Lung (tissue), 11 donors: ENCODE measurements at regions not wholly inside any gene's neighbourhood (a gene's known extent, or its start where the extent isn't known, plus 50 kb on each side); places are given as distances from the start of the nearest gene placed in this dataset.

Experiments used
- ATAC-seq: fragments of 200-7000 bp; cut with Tn5 transposase; one replicate; pipeline ENCODE4 v1.9.1; 2020; ENCODE audit warnings: moderate number of reproducible peaks; ENCODE audit not compliant: insufficient read depth, low FRiP score
- DNase-seq, 3 donors: peaks; one replicate each; pipeline ENCODE4 v3.0.0-alpha.2; 2013 to 2017
- H3K27ac ChIP-seq, 2 donors: one replicate each; pipeline ENCODE4 v1.5.1; 2013; ENCODE audit warnings: mild to moderate bottlenecking in 2 of 2, moderate library complexity in 2 of 2, control low read depth in 1 of 2, inconsistent platforms in 1 of 2, low read depth in 1 of 2, low read length in 1 of 2
- H3K27me3 ChIP-seq, 3 donors: one replicate each; pipeline ENCODE4 v1.5.1; 2013; ENCODE audit warnings: low read length in 2 of 3; ENCODE audit not compliant: control insufficient read depth in 3 of 3, insufficient read depth in 3 of 3
- H3K36me3 ChIP-seq, 4 donors: one replicate each; pipeline ENCODE4 v1.5.1; 2013; ENCODE audit warnings: low read length in 4 of 4, mild to moderate bottlenecking in 1 of 4, moderate library complexity in 1 of 4; ENCODE audit not compliant: control insufficient read depth in 4 of 4, insufficient read depth in 4 of 4
- H3K4me1 ChIP-seq, 5 donors: one replicate each; pipeline ENCODE4 v1.5.1; 2013; ENCODE audit warnings: low read length in 5 of 5, mild to moderate bottlenecking in 2 of 5, moderate library complexity in 1 of 5; ENCODE audit not compliant: control insufficient read depth in 5 of 5, insufficient read depth in 5 of 5
- H3K4me3 ChIP-seq: one replicate; pipeline ENCODE4 v1.5.1; 2013; ENCODE audit warnings: mild to moderate bottlenecking, control low read depth, moderate library complexity
- H3K9ac ChIP-seq, 2 donors: one replicate each; pipeline ENCODE4 v1.5.1; 2013; ENCODE audit warnings: low read length in 2 of 2, control low read depth in 1 of 2; ENCODE audit not compliant: insufficient read depth in 1 of 2
- H3K9me3 ChIP-seq, 4 donors: one replicate each; pipeline ENCODE4 v1.5.1; 2013; ENCODE audit warnings: low read length in 3 of 4, mild to moderate bottlenecking in 1 of 4, moderate library complexity in 1 of 4; ENCODE audit not compliant: control insufficient read depth in 4 of 4, insufficient read depth in 3 of 4
- WGBS, 2 donors: extraction: QIAGEN DNeasy Blood & Tissue Kit; methylation state at CpG; one replicate each; pipeline ENCODE4 v1.1.7; 2013; 5-methylcytosine and 5-hydroxymethylcytosine counted together
- TF ChIP-seq, protein P1 (sequence below): IDR thresholded peaks from 2 replicates; pipeline ENCODE4 v1.5.1; 2012; ENCODE audit warnings: mild to moderate bottlenecking; ENCODE audit errors: control extremely low read depth, extremely low read depth
- donor health status: control.
- donor health status: control.
- donor health status: Bipolar disorder and iron deficiency.
- donor health status: healthy.
- donor health status: DM: yes; HTN: yes; CAD: no.

DNA sequence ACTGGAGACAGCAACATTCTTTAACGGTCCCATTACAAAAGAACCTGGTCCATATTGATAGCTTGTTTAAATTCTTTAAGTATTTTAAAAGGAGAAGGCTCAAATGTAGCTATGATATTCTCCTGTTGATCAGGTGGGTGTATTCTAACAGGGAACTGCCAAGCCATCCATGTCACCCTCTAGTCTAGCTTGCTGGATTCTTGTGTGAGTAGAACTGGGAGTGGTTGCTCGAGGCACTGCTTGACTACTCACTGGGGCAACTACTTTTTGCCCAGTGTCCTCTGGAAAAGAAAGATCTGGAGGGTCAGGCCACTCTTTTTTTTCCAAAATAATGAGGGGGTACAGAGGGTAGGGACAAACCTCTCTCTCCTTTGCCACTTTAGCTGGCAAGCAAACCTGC, 155.1 kb downstream of the ZNF518B start:
- Histone ChIP-seq H3K36me3 (no peaks in the 10 kb centered on the region), H3K9me3 (no peaks in the 10 kb centered on the region), H3K27me3 (no peaks in the 10 kb centered on the region), H3K9ac (no peak overlapping the region), H3K4me1 (no peaks in the 10 kb centered on the region), H3K4me3 (no peak overlapping the region), H3K27ac (no peak overlapping the region)
- DNase-seq (no peak), ATAC-seq (no peak)
- WGBS, 2 donors: 73 to 88% methylated on average over 2 of the region's 2 CpGs
- TF ChIP-seq, protein P1, sequence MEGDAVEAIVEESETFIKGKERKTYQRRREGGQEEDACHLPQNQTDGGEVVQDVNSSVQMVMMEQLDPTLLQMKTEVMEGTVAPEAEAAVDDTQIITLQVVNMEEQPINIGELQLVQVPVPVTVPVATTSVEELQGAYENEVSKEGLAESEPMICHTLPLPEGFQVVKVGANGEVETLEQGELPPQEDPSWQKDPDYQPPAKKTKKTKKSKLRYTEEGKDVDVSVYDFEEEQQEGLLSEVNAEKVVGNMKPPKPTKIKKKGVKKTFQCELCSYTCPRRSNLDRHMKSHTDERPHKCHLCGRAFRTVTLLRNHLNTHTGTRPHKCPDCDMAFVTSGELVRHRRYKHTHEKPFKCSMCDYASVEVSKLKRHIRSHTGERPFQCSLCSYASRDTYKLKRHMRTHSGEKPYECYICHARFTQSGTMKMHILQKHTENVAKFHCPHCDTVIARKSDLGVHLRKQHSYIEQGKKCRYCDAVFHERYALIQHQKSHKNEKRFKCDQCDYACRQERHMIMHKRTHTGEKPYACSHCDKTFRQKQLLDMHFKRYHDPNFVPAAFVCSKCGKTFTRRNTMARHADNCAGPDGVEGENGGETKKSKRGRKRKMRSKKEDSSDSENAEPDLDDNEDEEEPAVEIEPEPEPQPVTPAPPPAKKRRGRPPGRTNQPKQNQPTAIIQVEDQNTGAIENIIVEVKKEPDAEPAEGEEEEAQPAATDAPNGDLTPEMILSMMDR: no peak

- WGBS, 2 donors: 59% methylated on average over 3 of the region's 3 CpGs
- no peak overlapping the region for H3K4me3 ChIP-seq
- no peak overlapping the region for H3K9ac ChIP-seq
- ATAC-seq: no peak
- TF ChIP-seq, protein P1: no peak
- no peaks in the 10 kb centered on the region for H3K36me3 ChIP-seq
- H3K27me3 ChIP-seq: no peaks in the 10 kb centered on the region
- peaks cover 0 to 2% (median 0%) of the 10 kb centered on the region in 5 donors for H3K4me1 ChIP-seq
- DNase-seq: no peak
- no peaks in the 10 kb centered on the region for H3K9me3 ChIP-seq
- no peak overlapping the region for H3K27ac ChIP-seq
Measured at GRCh38 chr4:10299601-10300000, 157.6 kb downstream of the ZNF518B start.

- no peak overlapping the region for H3K4me3 ChIP-seq
Measured at GRCh38 chr4:10298681-10299080, 158.5 kb downstream of the ZNF518B start.

GRCh38 chr4:10296730-10297129, 160.5 kb downstream of the ZNF518B start:
- TF ChIP-seq, protein P1: no peak
- H3K4me1 ChIP-seq: peaks cover 0 to 2% (median 0%) of the 10 kb centered on the region in 5 donors
- H3K4me3 ChIP-seq: no peak overlapping the region
- H3K36me3 ChIP-seq: no peaks in the 10 kb centered on the region
- peak overlapping the region in 1 of 2 donors; percentile 23 for H3K27ac ChIP-seq
- no peak overlapping the region for H3K9ac ChIP-seq
- WGBS, 2 donors: 51 to 59% methylated on average over 3 of the region's 3 CpGs
- no peaks in the 10 kb centered on the region for H3K27me3 ChIP-seq
- no peak for ATAC-seq
- no peaks in the 10 kb centered on the region for H3K9me3 ChIP-seq
- peak in 2 of 3 donors; percentile 5 to 24 for DNase-seq

More at GRCh38 chr4:10298681-10299080, 158.5 kb downstream of the ZNF518B start:
- WGBS, 2 donors: 92% methylated on average over 3 of the region's 3 CpGs
- DNase-seq: no peak
- Histone ChIP-seq H3K9ac (no peak overlapping the region), H3K27ac (no peak overlapping the region), H3K4me1 (peaks cover 0 to 2% (median 0%) of the 10 kb centered on the region in 5 donors), H3K9me3 (no peaks in the 10 kb centered on the region), H3K27me3 (no peaks in the 10 kb centered on the region), H3K36me3 (no peaks in the 10 kb centered on the region)
- no peak for ATAC-seq
- TF ChIP-seq, protein P1: no peak
